ENCODE measurements at regions not wholly inside any gene's neighbourhood (a gene's known extent, or its start where the extent isn't known, plus 50 kb on each side); places are given as distances from the start of the nearest gene placed in this dataset.

- no peak for DNase-seq (ENCODE audit: low spot score)
- no peaks in the 10 kb centered on the region for H3K27me3 ChIP-seq (replicated peaks; ENCODE audit: insufficient read depth)
- H3K9me3 ChIP-seq = no peaks in the 10 kb centered on the region
- peaks cover 0 to 12% of the 10 kb centered on the region in 2 donors for H3K4me1 ChIP-seq (ENCODE audit: control insufficient read depth in 1 of 2, low read depth in 2 of 2)
- ATAC-seq (ENCODE audit: insufficient number of reproducible peaks, low FRiP score, low read depth) = no peak
- no peaks in the 10 kb centered on the region for H3K36me3 ChIP-seq
- H3K27ac ChIP-seq = no peak overlapping the region
- H3K4me3 ChIP-seq = no peak overlapping the region
- TF ChIP-seq CTCF (IDR thresholded peaks at IDR 0.05) = no peak
These were observed 165.7 kb downstream of the RHOU start for GRCh38 chr1:228900886-228901392.

GRCh38 chr1:228901936-228902681, 166.8 kb downstream of the RHOU start:
- no peak for TF ChIP-seq CTCF (IDR thresholded peaks at IDR 0.05)

GRCh38 chr1:228902781-228903433, 167.6 kb downstream of the RHOU start:
- DNase-seq (ENCODE audit: low spot score) = peak; percentile 89
- peak; percentile 86 for ATAC-seq (ENCODE audit: insufficient number of reproducible peaks, low FRiP score, low read depth)
- H3K27me3 ChIP-seq (replicated peaks; ENCODE audit: insufficient read depth) = no peaks in the 10 kb centered on the region
- TF ChIP-seq CTCF (IDR thresholded peaks at IDR 0.05) = no peak
- no peaks in the 10 kb centered on the region for H3K36me3 ChIP-seq
- peak overlapping the region; percentile 60 to 77 for H3K27ac ChIP-seq
- H3K4me3 ChIP-seq = no peak overlapping the region
- peaks cover 0 to 12% of the 10 kb centered on the region in 2 donors for H3K4me1 ChIP-seq (ENCODE audit: control insufficient read depth in 1 of 2, low read depth in 2 of 2)
- no peaks in the 10 kb centered on the region for H3K9me3 ChIP-seq

More at GRCh38 chr1:228901936-228902681, 166.8 kb downstream of the RHOU start:
- no peak overlapping the region for H3K4me3 ChIP-seq
- no peaks in the 10 kb centered on the region for H3K9me3 ChIP-seq
- ATAC-seq (ENCODE audit: insufficient number of reproducible peaks, low FRiP score, low read depth) (no peak), DNase-seq (ENCODE audit: low spot score) (no peak)
- H3K27me3 ChIP-seq (replicated peaks; ENCODE audit: insufficient read depth) = no peaks in the 10 kb centered on the region
- H3K36me3 ChIP-seq = no peaks in the 10 kb centered on the region
- H3K27ac ChIP-seq = no peak overlapping the region
- H3K4me1 ChIP-seq (ENCODE audit: control insufficient read depth in 1 of 2, low read depth in 2 of 2) = peaks cover 0 to 12% of the 10 kb centered on the region in 2 donors

- H3K27me3 ChIP-seq (replicated peaks; ENCODE audit: insufficient read depth) = no peaks in the 10 kb centered on the region
- peak overlapping the region; percentile 60 to 77 for H3K27ac ChIP-seq
- H3K9me3 ChIP-seq = no peaks in the 10 kb centered on the region
- TF ChIP-seq CTCF (IDR thresholded peaks at IDR 0.05) = no peak
- ATAC-seq (ENCODE audit: insufficient number of reproducible peaks, low FRiP score, low read depth) (no peak), DNase-seq (ENCODE audit: low spot score) (no peak)
- no peaks in the 10 kb centered on the region for H3K36me3 ChIP-seq
- H3K4me3 ChIP-seq = no peak overlapping the region
- peaks cover 0 to 12% of the 10 kb centered on the region in 2 donors for H3K4me1 ChIP-seq (ENCODE audit: control insufficient read depth in 1 of 2, low read depth in 2 of 2)
These were observed 168.3 kb downstream of the RHOU start for GRCh38 chr1:228903434-228904071.

GRCh38 chr1:228904222-228904621, 168.9 kb downstream of the RHOU start:
- Histone ChIP-seq H3K36me3 (no peaks in the 10 kb centered on the region), H3K27ac (no peak overlapping the region), H3K4me3 (no peak overlapping the region), H3K9me3 (no peaks in the 10 kb centered on the region), H3K27me3 (replicated peaks; ENCODE audit: insufficient read depth) (no peaks in the 10 kb centered on the region), H3K4me1 (ENCODE audit: control insufficient read depth in 1 of 2, low read depth in 2 of 2) (peaks cover 0 to 12% of the 10 kb centered on the region in 2 donors)
- ATAC-seq (ENCODE audit: insufficient number of reproducible peaks, low FRiP score, low read depth) (no peak), DNase-seq (ENCODE audit: low spot score) (no peak)
- no peak for TF ChIP-seq CTCF (IDR thresholded peaks at IDR 0.05)

Measured in thoracic aorta (tissue), 2 donors.